Stimulated activated CD4-positive, alpha-beta T cell treated with anti-CD3 and anti-CD28 coated beads, Interleukin-15, amount 100 ng/mL, for 1 hour (primary cell): ENCODE measurements at regions not wholly inside any gene's neighbourhood (a gene's known extent, or its start where the extent isn't known, plus 50 kb on each side); places are given as distances from the start of the nearest gene placed in this dataset.
"Not testable (repeated sequence)": the region's sequence is repeated elsewhere in the genome, so short reads cannot be mapped to it uniquely, and the experiment has no call there.

ENCODE experiments used
- DNase-seq, 2 donors: peaks; one replicate each; pipeline ENCODE4 v3.0.0-alpha.2; 2020; ENCODE audit warnings: low read depth in 1 of 2, low spot score in 1 of 2

- no peak for DNase-seq
Measured at GRCh38 chr3:25177041-25177440, 251.0 kb upstream of the RARB start.

- DNase-seq = no peak
Measured at GRCh38 chr3:25178672-25179071, 249.4 kb upstream of the RARB start.

GRCh38 chr3:25181096-25181495 is 247.0 kb upstream of the RARB start:
- DNase-seq = no peak

- no peak for DNase-seq
Measured at GRCh38 chr3:25182794-25183193, 245.3 kb upstream of the RARB start.

GRCh38 chr3:25184641-25185250 is 243.3 kb upstream of the RARB start:
- DNase-seq = no peak

GRCh38 chr3:25191673-25192072 is 236.4 kb upstream of the RARB start:
- no peak for DNase-seq

GRCh38 chr3:25199567-25199966 is 228.5 kb upstream of the RARB start:
- DNase-seq = not testable (repeated sequence)

GRCh38 chr3:25212736-25213135 is 215.3 kb upstream of the RARB start:
- no peak for DNase-seq

- DNase-seq = no peak
Measured at GRCh38 chr3:25214034-25214433, 214.0 kb upstream of the RARB start.

GRCh38 chr3:25218362-25218761 is 209.7 kb upstream of the RARB start:
- DNase-seq = no peak

- no peak for DNase-seq
Measured at GRCh38 chr3:25226747-25227146, 201.3 kb upstream of the RARB start.

- DNase-seq = no peak
Measured at GRCh38 chr3:25229586-25229985, 198.5 kb upstream of the RARB start.

- DNase-seq = no peak
Measured at GRCh38 chr3:25235031-25235430, 193.0 kb upstream of the RARB start.

- DNase-seq = no peak
Measured at GRCh38 chr3:25235466-25235865, 192.6 kb upstream of the RARB start.

- DNase-seq = no peak
Measured at GRCh38 chr3:25237602-25238001, 190.5 kb upstream of the RARB start.

GRCh38 chr3:25239042-25239441 is 189.0 kb upstream of the RARB start:
- no peak for DNase-seq

- DNase-seq = no peak
Measured at GRCh38 chr3:25246913-25247312, 181.2 kb upstream of the RARB start.

- DNase-seq = no peak
Measured at GRCh38 chr3:25252291-25252690, 175.8 kb upstream of the RARB start.

GRCh38 chr3:25257026-25257425 is 171.0 kb upstream of the RARB start:
- no peak for DNase-seq

GRCh38 chr3:25259871-25260270 is 168.2 kb upstream of the RARB start:
- DNase-seq = no peak

GRCh38 chr3:25262322-25262721 is 165.7 kb upstream of the RARB start:
- DNase-seq = no peak

GRCh38 chr3:25265284-25265683 is 162.8 kb upstream of the RARB start:
- no peak for DNase-seq

GRCh38 chr3:25266677-25267076 is 161.4 kb upstream of the RARB start:
- no peak for DNase-seq

GRCh38 chr3:25272090-25272489 is 156.0 kb upstream of the RARB start:
- no peak for DNase-seq
